Keratinocyte (primary cell): ENCODE measurements at regions not wholly inside any gene's neighbourhood (a gene's known extent, or its start where the extent isn't known, plus 50 kb on each side); places are given as distances from the start of the nearest gene placed in this dataset.

Experiments used
- EZH2 ChIP-seq: IDR thresholded peaks from one replicate; pipeline ENCODE4 v1.6.1; 2012; ENCODE audit warnings: inconsistent platforms, mild to moderate bottlenecking, low read length, moderate library complexity
- TF ChIP-seq, protein P1 (sequence below), 3 experiments: IDR thresholded peaks in 1 of 3; conservative IDR thresholded peaks in 1 of 3; optimal IDR thresholded peaks in 1 of 3; 2 replicates in 2 of 3; 3 replicates in 1 of 3; pipeline versions ENCODE3 to v1.5.1; 2011; ENCODE audit warnings: low read length in 3 of 3, mild to moderate bottlenecking in 3 of 3, moderate library complexity in 2 of 3, control low read depth in 1 of 3, inconsistent platforms in 1 of 3; ENCODE audit not compliant: insufficient read depth in 2 of 3; ENCODE audit errors: extremely low read depth in 1 of 3

DNA sequence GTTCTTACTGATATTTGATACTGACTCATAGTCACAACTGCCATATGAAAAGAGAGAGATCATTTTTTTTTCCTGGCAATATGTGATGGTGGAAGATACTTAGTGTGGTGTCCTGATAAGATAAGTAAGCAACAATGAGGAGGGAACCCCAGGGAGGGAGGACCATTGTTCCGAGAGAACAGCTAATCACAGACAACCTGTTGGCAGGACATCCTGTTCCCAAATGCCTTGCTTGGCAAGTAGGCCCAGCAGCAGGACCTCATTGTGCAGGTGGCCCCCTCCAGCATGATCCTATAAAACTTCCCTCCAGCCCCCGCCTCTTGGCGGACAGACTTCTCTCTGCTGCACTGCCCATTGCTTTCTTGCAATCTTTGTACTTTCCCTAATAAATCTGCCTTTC lies 329.4 kb upstream of the CHRM3 start:
- TF ChIP-seq, protein P1, sequence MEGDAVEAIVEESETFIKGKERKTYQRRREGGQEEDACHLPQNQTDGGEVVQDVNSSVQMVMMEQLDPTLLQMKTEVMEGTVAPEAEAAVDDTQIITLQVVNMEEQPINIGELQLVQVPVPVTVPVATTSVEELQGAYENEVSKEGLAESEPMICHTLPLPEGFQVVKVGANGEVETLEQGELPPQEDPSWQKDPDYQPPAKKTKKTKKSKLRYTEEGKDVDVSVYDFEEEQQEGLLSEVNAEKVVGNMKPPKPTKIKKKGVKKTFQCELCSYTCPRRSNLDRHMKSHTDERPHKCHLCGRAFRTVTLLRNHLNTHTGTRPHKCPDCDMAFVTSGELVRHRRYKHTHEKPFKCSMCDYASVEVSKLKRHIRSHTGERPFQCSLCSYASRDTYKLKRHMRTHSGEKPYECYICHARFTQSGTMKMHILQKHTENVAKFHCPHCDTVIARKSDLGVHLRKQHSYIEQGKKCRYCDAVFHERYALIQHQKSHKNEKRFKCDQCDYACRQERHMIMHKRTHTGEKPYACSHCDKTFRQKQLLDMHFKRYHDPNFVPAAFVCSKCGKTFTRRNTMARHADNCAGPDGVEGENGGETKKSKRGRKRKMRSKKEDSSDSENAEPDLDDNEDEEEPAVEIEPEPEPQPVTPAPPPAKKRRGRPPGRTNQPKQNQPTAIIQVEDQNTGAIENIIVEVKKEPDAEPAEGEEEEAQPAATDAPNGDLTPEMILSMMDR (optimal IDR thresholded peaks at IDR 0.05 in 1 of 3, IDR thresholded peaks at IDR 0.05 in 1 of 3, conservative IDR thresholded peaks at IDR 0.05 in 1 of 3; ENCODE audit: extremely low read depth in 1 of 3, insufficient read depth in 2 of 3, low read length in 3 of 3) = no peak
- no peak for TF ChIP-seq EZH2
